GM10266 (cell line): ENCODE measurements at regions not wholly inside any gene's neighbourhood (a gene's known extent, or its start where the extent isn't known, plus 50 kb on each side); places are given as distances from the start of the nearest gene placed in this dataset.

Experiments
- DNase-seq: peaks from one replicate; pipeline ENCODE4 v3.0.0; 2012; ENCODE audit errors: extremely low spot score
- TF ChIP-seq, protein P1 (sequence below): IDR thresholded peaks from 2 replicates; pipeline ENCODE4 v1.5.1; 2012; ENCODE audit warnings: mild to moderate bottlenecking, low read depth; ENCODE audit not compliant: control insufficient read depth, insufficient read depth; ENCODE audit errors: missing control alignments

DNA sequence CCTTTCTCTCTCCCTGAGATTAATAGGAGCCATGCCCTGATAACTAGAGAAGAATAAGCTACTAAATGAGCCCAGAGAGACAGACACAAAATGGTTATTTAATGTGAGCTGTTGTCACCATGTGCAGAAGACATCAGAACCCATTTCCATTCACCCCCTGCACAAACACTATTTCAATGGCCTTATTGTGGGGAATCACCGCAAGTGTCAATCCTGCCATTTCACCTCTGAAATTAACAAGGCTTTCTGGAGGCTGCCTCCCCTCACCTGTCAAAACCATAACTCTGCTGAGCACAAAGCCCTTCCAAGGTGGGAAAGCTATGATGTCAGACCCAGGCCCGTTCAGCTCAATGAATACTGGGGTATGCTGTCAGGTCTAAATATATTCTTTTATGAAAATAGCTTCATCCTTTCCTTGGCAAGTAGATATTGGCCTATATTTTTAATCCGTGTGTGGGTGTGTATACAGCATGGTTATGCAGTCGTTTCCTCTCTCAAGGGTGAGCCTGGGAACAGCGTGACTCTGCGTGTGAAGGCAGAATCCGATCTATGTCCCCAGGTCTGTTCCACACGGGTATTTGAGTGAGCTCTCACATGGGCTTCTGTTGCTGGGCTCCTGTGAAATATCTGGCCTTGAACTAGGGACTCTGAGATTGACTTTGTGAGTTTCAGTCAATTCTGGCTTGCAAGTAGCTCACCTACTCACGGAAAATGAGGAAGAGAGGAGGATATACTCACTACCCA lies 266.3 kb downstream of the FBXW7 start:
- TF ChIP-seq, protein P1, sequence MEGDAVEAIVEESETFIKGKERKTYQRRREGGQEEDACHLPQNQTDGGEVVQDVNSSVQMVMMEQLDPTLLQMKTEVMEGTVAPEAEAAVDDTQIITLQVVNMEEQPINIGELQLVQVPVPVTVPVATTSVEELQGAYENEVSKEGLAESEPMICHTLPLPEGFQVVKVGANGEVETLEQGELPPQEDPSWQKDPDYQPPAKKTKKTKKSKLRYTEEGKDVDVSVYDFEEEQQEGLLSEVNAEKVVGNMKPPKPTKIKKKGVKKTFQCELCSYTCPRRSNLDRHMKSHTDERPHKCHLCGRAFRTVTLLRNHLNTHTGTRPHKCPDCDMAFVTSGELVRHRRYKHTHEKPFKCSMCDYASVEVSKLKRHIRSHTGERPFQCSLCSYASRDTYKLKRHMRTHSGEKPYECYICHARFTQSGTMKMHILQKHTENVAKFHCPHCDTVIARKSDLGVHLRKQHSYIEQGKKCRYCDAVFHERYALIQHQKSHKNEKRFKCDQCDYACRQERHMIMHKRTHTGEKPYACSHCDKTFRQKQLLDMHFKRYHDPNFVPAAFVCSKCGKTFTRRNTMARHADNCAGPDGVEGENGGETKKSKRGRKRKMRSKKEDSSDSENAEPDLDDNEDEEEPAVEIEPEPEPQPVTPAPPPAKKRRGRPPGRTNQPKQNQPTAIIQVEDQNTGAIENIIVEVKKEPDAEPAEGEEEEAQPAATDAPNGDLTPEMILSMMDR = no peak
- no peak for DNase-seq

DNA sequence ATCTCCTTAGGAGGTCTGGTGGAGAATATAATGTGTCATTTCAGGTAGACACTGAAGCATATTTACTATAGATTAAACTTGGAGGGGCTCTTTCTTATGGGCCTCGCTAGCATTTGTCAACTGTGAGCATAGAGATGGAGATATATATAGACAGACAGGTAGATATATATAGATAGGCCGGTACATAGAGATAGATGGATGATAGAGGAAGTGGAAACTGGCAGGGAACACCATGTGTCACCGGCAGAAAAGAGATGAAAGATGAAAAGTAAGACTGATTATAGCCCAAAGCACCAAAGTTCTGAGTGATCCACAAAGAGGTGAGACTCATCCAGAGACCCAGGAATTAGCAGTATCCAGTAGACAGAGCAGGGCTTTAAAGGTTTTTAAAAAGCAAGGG lies 268.1 kb downstream of the FBXW7 start:
- TF ChIP-seq, protein P1 = no peak

DNA sequence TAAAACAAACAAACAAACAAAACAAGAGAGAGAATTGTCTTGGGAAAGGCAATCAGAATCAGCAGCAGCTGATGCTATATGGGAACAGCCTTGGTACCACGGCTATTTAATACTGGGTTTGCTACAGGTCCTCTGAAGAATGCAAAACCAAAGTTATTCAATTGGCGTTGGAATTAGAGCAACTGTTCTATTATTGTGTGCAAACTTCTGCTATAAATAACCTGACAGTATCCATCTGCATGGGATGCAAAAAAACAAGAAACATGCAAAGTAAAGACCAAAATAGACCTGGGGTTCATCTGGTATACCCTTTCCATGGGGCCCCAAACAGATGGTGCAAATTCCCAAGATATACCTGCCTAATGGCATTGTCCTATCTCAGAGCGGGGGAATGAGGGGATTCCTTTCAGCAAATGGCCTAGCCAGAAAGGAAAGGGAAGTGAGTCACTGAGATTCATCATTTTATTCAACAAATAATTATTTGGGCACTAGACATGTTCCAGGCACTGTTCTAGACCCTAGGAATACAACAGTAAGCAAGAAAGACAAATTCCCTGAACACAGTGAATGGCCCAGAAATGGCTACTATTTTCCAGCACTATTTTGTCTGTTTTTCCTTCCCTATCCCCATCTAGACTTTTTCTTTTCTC lies 268.9 kb downstream of the FBXW7 start:
- TF ChIP-seq, protein P1 = no peak
- DNase-seq = no peak

More for the DNA sequence above, 268.1 kb downstream of the FBXW7 start:
- no peak for DNase-seq

DNA sequence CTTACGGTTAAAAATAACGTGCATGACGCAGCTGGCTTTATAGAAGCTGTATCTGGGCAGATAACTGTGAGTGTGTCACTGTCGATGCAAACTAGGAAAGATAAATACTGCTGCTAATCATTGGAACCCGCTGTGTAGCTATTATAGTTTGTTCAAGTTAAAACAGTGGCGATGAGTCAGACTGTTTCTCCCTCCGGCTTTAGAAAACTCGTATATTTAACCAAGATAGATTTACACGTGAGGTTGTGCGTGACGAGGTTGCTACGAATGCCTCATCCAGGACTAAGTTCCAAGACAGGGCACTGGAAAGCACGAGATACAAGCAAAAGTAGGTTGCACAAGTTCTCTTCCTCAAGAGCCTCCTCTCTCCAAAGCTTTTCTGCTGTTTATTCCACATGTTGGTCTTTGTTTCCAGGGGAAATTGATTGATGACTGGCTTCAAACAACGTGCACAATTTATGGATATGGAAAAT lies 270.7 kb downstream of the FBXW7 start:
- TF ChIP-seq, protein P1 = no peak
- DNase-seq = no peak

DNA sequence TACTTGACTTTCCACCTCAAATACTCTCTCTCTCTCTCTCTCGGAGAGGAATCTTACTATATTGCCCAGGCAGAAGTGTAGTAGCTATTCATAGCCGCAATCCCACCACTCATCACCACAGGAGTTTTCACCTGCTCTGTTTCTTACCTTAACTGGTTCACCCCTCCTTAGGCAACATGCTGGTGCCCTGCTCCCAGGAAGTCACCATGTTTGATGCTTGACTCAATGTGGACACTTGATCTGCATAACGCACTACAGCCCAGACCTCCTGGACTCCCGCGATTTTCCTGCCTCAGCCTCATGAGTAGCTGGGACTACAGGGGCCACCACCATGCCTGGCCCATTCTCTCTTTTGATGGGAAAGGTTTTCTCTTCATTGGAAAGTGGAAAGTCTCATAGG lies 271.8 kb downstream of the FBXW7 start:
- DNase-seq = no peak
- TF ChIP-seq, protein P1 = no peak

DNA sequence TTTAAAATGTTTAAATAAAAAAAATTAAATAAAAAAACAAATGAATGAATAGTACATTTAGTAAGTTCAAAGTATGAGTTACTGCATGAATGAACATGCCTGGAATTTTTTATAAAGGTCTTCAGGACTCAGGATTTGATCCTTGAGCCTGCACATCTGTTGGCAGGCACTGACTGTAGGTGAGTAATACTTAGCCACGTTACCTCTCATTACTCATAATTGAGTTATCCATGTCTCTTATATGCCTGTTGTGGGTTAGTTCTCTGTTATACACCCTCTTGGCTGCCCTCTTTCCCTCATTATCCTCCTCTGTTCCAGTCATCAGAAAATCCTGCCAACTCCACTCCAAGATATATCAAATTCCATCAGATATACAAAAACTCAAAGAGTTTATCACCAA lies 276.0 kb downstream of the FBXW7 start:
- TF ChIP-seq, protein P1 = no peak
- DNase-seq = no peak

DNA sequence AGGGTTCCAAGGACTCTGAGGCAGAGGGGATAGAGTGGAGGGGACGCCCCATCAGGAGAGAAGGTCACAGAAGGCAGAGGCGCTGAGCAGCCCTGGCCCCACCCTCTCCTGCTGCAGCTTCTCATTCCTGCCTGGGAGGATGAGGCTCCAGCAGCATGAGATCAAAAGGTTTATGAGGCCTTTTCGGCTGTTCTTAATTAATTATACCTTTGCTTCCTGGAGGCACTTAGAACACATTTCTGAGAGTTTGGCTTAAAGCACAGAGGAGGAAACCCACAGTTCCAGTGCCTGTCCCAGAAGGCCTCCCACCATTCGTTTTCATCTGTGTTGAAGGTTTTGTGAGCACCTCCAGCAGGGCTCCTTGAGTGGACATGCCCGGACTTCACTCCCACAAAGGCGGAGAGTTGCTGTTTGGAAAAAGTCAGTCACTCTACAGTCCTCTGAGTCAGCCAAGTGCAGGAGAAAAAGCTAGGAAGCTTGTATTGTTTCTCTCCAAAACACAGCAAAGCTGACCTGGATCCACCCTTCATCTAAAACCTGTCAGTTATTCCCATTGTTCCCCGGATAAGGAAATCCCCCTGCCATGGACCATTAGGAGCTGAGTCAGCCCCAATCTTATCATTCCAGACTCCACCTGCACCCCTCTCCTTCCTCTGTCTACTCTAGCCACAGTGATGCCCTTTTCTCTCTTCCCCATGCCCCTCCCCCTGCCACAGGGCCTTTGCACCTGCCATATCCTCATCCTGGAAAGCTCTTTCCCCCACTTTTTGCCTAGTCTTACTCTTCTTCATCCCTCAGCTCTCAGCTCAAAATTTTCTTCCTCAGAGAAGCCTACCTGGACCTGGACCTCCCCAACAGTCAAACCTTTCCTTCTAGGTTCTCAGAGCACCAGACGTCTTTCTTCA lies 276.8 kb downstream of the FBXW7 start:
- TF ChIP-seq, protein P1 = no peak
- no peak for DNase-seq
